Astrocyte of the spinal cord (primary cell): ENCODE measurements at regions not wholly inside any gene's neighbourhood (a gene's known extent, or its start where the extent isn't known, plus 50 kb on each side); places are given as distances from the start of the nearest gene placed in this dataset.

Source experiments
- DNase-seq: peaks from one replicate; pipeline ENCODE4 v3.0.0; 2011; ENCODE audit warnings: low read depth, low spot score
- H3K4me3 ChIP-seq: 2 replicates; pipeline ENCODE4 v1.5.1; 2011; ENCODE audit warnings: low read depth, mild to moderate bottlenecking, low read length, moderate library complexity
- in situ Hi-C: cut with HindIII; loops from 2 replicates; pipeline ENCODE4 v1.10.0; 2017; ENCODE audit warnings: low sequenced_read_pairs
- TF ChIP-seq, protein P1 (sequence below): IDR thresholded peaks from 2 replicates; pipeline ENCODE4 v1.5.1; 2012; ENCODE audit warnings: low read depth, mild to moderate bottlenecking, low read length, inconsistent platforms

- DNase-seq: no peak
- in situ Hi-C loops: no loop called here
- TF ChIP-seq, protein P1, sequence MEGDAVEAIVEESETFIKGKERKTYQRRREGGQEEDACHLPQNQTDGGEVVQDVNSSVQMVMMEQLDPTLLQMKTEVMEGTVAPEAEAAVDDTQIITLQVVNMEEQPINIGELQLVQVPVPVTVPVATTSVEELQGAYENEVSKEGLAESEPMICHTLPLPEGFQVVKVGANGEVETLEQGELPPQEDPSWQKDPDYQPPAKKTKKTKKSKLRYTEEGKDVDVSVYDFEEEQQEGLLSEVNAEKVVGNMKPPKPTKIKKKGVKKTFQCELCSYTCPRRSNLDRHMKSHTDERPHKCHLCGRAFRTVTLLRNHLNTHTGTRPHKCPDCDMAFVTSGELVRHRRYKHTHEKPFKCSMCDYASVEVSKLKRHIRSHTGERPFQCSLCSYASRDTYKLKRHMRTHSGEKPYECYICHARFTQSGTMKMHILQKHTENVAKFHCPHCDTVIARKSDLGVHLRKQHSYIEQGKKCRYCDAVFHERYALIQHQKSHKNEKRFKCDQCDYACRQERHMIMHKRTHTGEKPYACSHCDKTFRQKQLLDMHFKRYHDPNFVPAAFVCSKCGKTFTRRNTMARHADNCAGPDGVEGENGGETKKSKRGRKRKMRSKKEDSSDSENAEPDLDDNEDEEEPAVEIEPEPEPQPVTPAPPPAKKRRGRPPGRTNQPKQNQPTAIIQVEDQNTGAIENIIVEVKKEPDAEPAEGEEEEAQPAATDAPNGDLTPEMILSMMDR: no peak
- no peak overlapping the region for H3K4me3 ChIP-seq
Observed at GRCh38 chr6:88266126-88266525, 100.0 kb upstream of the CNR1 start.

GRCh38 chr6:88263591-88263990, 97.4 kb upstream of the CNR1 start:
- DNase-seq: no peak
- in situ Hi-C loops: no loop called here
- TF ChIP-seq, protein P1: no peak
- no peak overlapping the region for H3K4me3 ChIP-seq

- TF ChIP-seq, protein P1: no peak
Observed at GRCh38 chr6:88262332-88262731, 96.2 kb upstream of the CNR1 start.

GRCh38 chr6:88251301-88251700, 85.2 kb upstream of the CNR1 start:
- no peak for DNase-seq
- TF ChIP-seq, protein P1: no peak
- H3K4me3 ChIP-seq: no peak overlapping the region
- in situ Hi-C loops: no loop called here

More at GRCh38 chr6:88262332-88262731, 96.2 kb upstream of the CNR1 start:
- in situ Hi-C loops: no loop called here
- DNase-seq: no peak
- no peak overlapping the region for H3K4me3 ChIP-seq

GRCh38 chr6:88248709-88249321, 82.7 kb upstream of the CNR1 start:
- in situ Hi-C loops: no loop called here
- no peak overlapping the region for H3K4me3 ChIP-seq
- TF ChIP-seq, protein P1: no peak
- DNase-seq: no peak

DNA sequence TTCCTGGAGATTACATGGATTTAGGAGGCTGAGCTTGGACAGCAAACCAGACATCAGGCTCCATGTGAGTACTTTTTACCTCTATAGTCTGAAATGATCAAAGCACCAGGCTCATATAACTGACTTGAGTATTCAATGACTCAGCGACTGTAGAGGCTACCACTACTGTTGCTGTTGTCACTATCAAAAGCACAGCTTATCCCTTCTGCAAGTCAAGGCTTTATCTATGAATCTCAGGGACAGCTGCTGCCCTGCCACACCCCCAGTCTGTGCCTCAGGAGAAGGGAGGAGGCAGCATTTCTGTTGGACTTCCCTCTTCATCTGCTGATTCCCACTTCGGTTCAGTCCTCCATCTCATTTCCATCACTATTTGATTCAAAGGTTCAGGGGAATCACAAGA, 80.5 kb upstream of the CNR1 start:
- in situ Hi-C loops: no loop called here
- TF ChIP-seq, protein P1: no peak
- no peak overlapping the region for H3K4me3 ChIP-seq
- no peak for DNase-seq
